GM21825 (cell line): ENCODE measurements at regions not wholly inside any gene's neighbourhood (a gene's known extent, or its start where the extent isn't known, plus 50 kb on each side); places are given as distances from the start of the nearest gene placed in this dataset.
"Not testable (repeated sequence)": the region's sequence is repeated elsewhere in the genome, so short reads cannot be mapped to it uniquely, and the experiment has no call there.

ENCODE experiments used
- ATAC-seq: cut with Tn5 transposase; IDR thresholded peaks from one replicate; pipeline ENCODE4 v1.9.1; 2021; ENCODE audit warnings: mild to moderate bottlenecking, moderate library complexity; ENCODE audit not compliant: unreplicated experiment

- ATAC-seq = no peak
Observed at GRCh38 chr2:52260904-52261303, 1229.0 kb upstream of the NRXN1 start.

- ATAC-seq = not testable (repeated sequence)
Observed at GRCh38 chr2:52258967-52259366, 1227.0 kb upstream of the NRXN1 start.

- ATAC-seq = no peak
Observed at GRCh38 chr2:52258038-52258437, 1226.1 kb upstream of the NRXN1 start.

- ATAC-seq = no peak
Observed at GRCh38 chr2:52253416-52253980, 1221.6 kb upstream of the NRXN1 start.

- no peak for ATAC-seq
Observed at GRCh38 chr2:52238782-52239181, 1206.8 kb upstream of the NRXN1 start.

GRCh38 chr2:52222128-52222527 lies 1190.2 kb upstream of the NRXN1 start:
- no peak for ATAC-seq

GRCh38 chr2:52220393-52220792 lies 1188.5 kb upstream of the NRXN1 start:
- ATAC-seq = no peak

GRCh38 chr2:52210611-52211010 lies 1178.7 kb upstream of the NRXN1 start:
- no peak for ATAC-seq

- no peak for ATAC-seq
Observed at GRCh38 chr2:52210161-52210560, 1178.2 kb upstream of the NRXN1 start.

GRCh38 chr2:52194342-52194741 lies 1162.4 kb upstream of the NRXN1 start:
- ATAC-seq = no peak

- ATAC-seq = no peak
Observed at GRCh38 chr2:52193804-52194203, 1161.9 kb upstream of the NRXN1 start.

GRCh38 chr2:52192656-52193055 lies 1160.7 kb upstream of the NRXN1 start:
- no peak for ATAC-seq

GRCh38 chr2:52181080-52181479 lies 1149.1 kb upstream of the NRXN1 start:
- no peak for ATAC-seq

- no peak for ATAC-seq
Observed at GRCh38 chr2:52178845-52179244, 1146.9 kb upstream of the NRXN1 start.

GRCh38 chr2:52145005-52145404 lies 1113.1 kb upstream of the NRXN1 start:
- ATAC-seq = no peak

GRCh38 chr2:52144590-52144989 lies 1112.7 kb upstream of the NRXN1 start:
- ATAC-seq = no peak

GRCh38 chr2:52141076-52141475 lies 1109.1 kb upstream of the NRXN1 start:
- no peak for ATAC-seq

- ATAC-seq = no peak
Observed at GRCh38 chr2:52139241-52139640, 1107.3 kb upstream of the NRXN1 start.

GRCh38 chr2:52135235-52135634 lies 1103.3 kb upstream of the NRXN1 start:
- no peak for ATAC-seq

- ATAC-seq = no peak
Observed at GRCh38 chr2:52128081-52128480, 1096.1 kb upstream of the NRXN1 start.

GRCh38 chr2:52127527-52127926 lies 1095.6 kb upstream of the NRXN1 start:
- no peak for ATAC-seq

GRCh38 chr2:52117299-52117698 lies 1085.4 kb upstream of the NRXN1 start:
- no peak for ATAC-seq

- no peak for ATAC-seq
Observed at GRCh38 chr2:52115750-52116149, 1083.8 kb upstream of the NRXN1 start.
